SU-DHL-6 (cell line): ENCODE measurements at regions not wholly inside any gene's neighbourhood (a gene's known extent, or its start where the extent isn't known, plus 50 kb on each side); places are given as distances from the start of the nearest gene placed in this dataset.

ENCODE experiments used
- CTCF ChIP-seq: fragments of 200-600 bp; sonication (generic); IDR thresholded peaks from one replicate; pipeline ENCODE4 v1.5.1; 2017; ENCODE audit warnings: antibody characterized with exemption, mild to moderate bottlenecking, low read length, moderate library complexity; ENCODE audit not compliant: insufficient read depth, poor library complexity, severe bottlenecking
- EZH2phosphoT487 ChIP-seq: fragments of 200-600 bp; sonication (generic), shearing (Covaris generic); conservative IDR thresholded peaks from 2 replicates; pipeline ENCODE4 v1.6.1; 2018; ENCODE audit warnings: mild to moderate bottlenecking, antibody characterized with exemption, low read length, moderate library complexity, mixed read lengths

- no peak for TF ChIP-seq CTCF
- TF ChIP-seq EZH2phosphoT487 = no peak
Measured at GRCh38 chr6:91276315-91276714, 689.4 kb upstream of the MAP3K7 start.
